T-cell (primary cell): ENCODE measurements at regions not wholly inside any gene's neighbourhood (a gene's known extent, or its start where the extent isn't known, plus 50 kb on each side); places are given as distances from the start of the nearest gene placed in this dataset.
"Not testable (repeated sequence)": the region's sequence is repeated elsewhere in the genome, so short reads cannot be mapped to it uniquely, and the experiment has no call there.

Experiments used
- ATAC-seq, 4 experiments: fragments of 200-7000 bp in 3 of 4; fragments of 150-1000 bp in 1 of 4; cut with Tn5 transposase; replicated peaks in 1 of 4; 1 replicate in 3 of 4; 2 replicates in 1 of 4; pipeline ENCODE4 v1.10.0; 2021; ENCODE audit warnings: moderate library complexity in 3 of 4, mild to moderate bottlenecking in 2 of 4, moderate number of reproducible peaks in 1 of 4
- CTCF ChIA-PET, 2 donors: fragments of 300-600 bp; sonication (Branson Sonifier 250); formaldehyde crosslinking; loops; one replicate each; lab custom pipeline; 2022; ENCODE audit warnings: antibody characterized with exemption in 2 of 2; lab: Charles Lee
- POLR2A ChIA-PET, 2 donors: fragments of 300-600 bp; sonication (Branson Sonifier 250); formaldehyde crosslinking; loops; one replicate each; lab custom pipeline; 2022; ENCODE audit warnings: antibody characterized with exemption in 2 of 2; lab: Charles Lee
- DNase-seq, 35 experiments: peaks; one replicate each; pipeline versions ENCODE4 v3.0.0 to v3.0.0-alpha.2; 2013 to 2023
- H3K27ac ChIP-seq: one replicate; pipeline ENCODE4 v1.5.1; 2013; ENCODE audit warnings: low read length
- H3K27me3 ChIP-seq, 2 experiments: replicated peaks in 1 of 2; 1 replicate in 1 of 2; 2 replicates in 1 of 2; pipeline versions ENCODE4 v1.6.1 to v1.7.0; 2013; ENCODE audit warnings: low read length in 1 of 2, mixed read lengths in 1 of 2; ENCODE audit not compliant: control insufficient read depth in 2 of 2, insufficient read depth in 2 of 2; ENCODE audit errors: extremely low read depth in 1 of 2
- H3K36me3 ChIP-seq, 2 donors: 1 replicate in 1 of 2; 2 replicates in 1 of 2; pipeline versions ENCODE4 v1.6.1 to v1.7.0; 2013; ENCODE audit warnings: low read length in 1 of 2; ENCODE audit not compliant: control insufficient read depth in 2 of 2, insufficient read depth in 1 of 2; ENCODE audit errors: extremely low read depth in 1 of 2
- H3K4me1 ChIP-seq, 2 experiments: 1 replicate in 1 of 2; 2 replicates in 1 of 2; pipeline versions ENCODE4 v1.6.1 to v1.7.0; 2013; ENCODE audit warnings: low read length in 2 of 2, mixed read lengths in 1 of 2; ENCODE audit not compliant: insufficient read depth in 2 of 2, control insufficient read depth in 1 of 2; ENCODE audit errors: extremely low read depth in 1 of 2
- H3K4me3 ChIP-seq, 2 donors: 1 replicate in 1 of 2; 2 replicates in 1 of 2; pipeline versions ENCODE4 v1.5.1 to v1.7.0; 2013; ENCODE audit warnings: mild to moderate bottlenecking in 2 of 2, low read length in 1 of 2, moderate library complexity in 1 of 2; ENCODE audit not compliant: control insufficient read depth in 1 of 2; ENCODE audit errors: extremely low read depth in 1 of 2
- H3K9me3 ChIP-seq: 2 replicates; pipeline ENCODE4 v1.7.0; 2013
- H3K27ac Mint-ChIP-seq, 2 donors: one replicate each; pipeline ENCODE4 v1.8.0; 2020 to 2021; ENCODE audit warnings: mild to moderate bottlenecking in 2 of 2, mixed read lengths in 2 of 2
- H3K27me3 Mint-ChIP-seq, 2 donors: one replicate each; pipeline ENCODE4 v1.8.0; 2021 to 2022; ENCODE audit warnings: mixed read lengths in 2 of 2
- H3K36me3 Mint-ChIP-seq: one replicate; pipeline ENCODE4 v1.8.0; 2021; ENCODE audit warnings: mixed read lengths
- H3K4me1 Mint-ChIP-seq, 3 donors: one replicate each; pipeline ENCODE4 v1.8.0; 2020 to 2022; ENCODE audit warnings: mixed read lengths in 3 of 3, mild to moderate bottlenecking in 1 of 3
- H3K4me3 Mint-ChIP-seq, 3 donors: one replicate each; pipeline ENCODE4 v1.8.0; 2020 to 2022; ENCODE audit warnings: mild to moderate bottlenecking in 3 of 3, mixed read lengths in 3 of 3, moderate library complexity in 3 of 3
- H3K9me3 Mint-ChIP-seq, 3 donors: one replicate each; pipeline ENCODE4 v1.8.0; 2020 to 2022; ENCODE audit warnings: mixed read lengths in 3 of 3
- whole genome bisulfite sequencing: methylation state at CpG from one replicate; pipeline ENCODE4 v1.1.5; 2013; ENCODE audit warnings: missing lambda C conversion rate; ENCODE audit not compliant: insufficient coverage; 5-methylcytosine and 5-hydroxymethylcytosine counted together

DNA sequence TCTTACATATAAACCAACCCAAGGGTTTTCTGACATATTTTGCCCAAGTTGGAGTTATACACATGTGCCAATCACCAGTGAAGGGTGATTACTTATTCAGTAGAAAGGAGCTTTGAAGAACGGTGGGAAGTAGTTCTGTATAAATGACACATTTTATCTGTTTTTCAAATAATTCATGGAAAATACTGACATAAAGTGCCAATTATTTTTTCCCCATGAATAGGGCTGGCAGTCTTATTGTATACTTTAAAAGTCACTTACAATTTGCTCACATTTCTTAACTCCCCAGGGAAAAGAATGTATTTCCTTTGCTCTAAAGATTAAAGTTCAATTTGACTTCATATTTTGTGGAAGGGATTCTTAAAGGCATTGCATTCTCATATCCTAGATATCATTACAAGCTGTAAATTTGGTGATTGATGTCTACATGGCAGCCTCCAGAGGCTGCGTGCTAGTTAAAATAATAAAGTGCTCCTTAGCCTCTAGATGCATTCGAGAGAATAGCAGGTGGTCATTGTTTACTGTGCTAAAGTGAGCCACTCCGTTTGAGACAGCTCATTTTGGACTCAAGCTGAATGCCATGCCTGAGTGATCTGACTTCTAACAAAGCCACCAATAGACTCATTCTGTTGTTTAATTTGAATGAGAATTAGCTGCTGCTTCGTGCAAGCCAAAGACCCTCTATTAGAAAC is 148.8 kb upstream of the NRP1 start:
- Histone ChIP-seq H3K4me1 (no peaks in the 10 kb centered on the region), H3K4me3 (no peak overlapping the region), H3K9me3 (no peaks in the 10 kb centered on the region), H3K27me3 (no peaks in the 10 kb centered on the region), H3K27ac (no peak overlapping the region), H3K36me3 (no peaks in the 10 kb centered on the region)
- ChIA-PET CTCF (no interaction called here), POLR2A (no interaction called here)
- no peaks in the 10 kb centered on the region for H3K27me3 Mint-ChIP-seq
- ATAC-seq (no peak), DNase-seq (no peak)
- no peak overlapping the region for H3K4me3 Mint-ChIP-seq
- no peaks in the 10 kb centered on the region for H3K9me3 Mint-ChIP-seq
- 80% methylated on average over 2 of the region's 5 CpGs for WGBS
- peaks cover 11 to 13% (median 12%) of the 10 kb centered on the region in 3 donors for H3K4me1 Mint-ChIP-seq
- H3K27ac Mint-ChIP-seq, result no peak overlapping the region
- no peaks in the 10 kb centered on the region for H3K36me3 Mint-ChIP-seq

DNA sequence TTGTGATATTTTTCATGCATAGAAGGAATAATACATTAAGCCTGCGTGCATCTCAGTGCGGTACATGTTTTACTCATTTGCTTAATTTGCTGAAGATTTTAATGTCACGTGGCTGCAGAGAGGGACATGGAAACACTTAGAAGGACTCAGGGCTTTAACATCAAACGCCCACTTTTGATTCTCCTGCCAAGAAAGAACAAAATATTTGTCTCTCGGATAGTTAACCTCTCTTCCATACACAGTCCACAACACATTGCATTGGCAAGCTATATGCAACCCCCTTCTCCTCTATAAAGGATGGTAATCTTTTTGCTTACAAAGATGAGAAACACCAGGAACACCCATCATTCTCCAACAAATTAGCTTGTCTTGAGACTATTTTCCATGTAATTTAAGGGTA is 148.0 kb upstream of the NRP1 start:
- 87% methylated on average over 3 of the region's 5 CpGs for WGBS
- no peaks in the 10 kb centered on the region for H3K4me1 ChIP-seq
- no peaks in the 10 kb centered on the region for H3K9me3 ChIP-seq
- H3K36me3 Mint-ChIP-seq, result no peaks in the 10 kb centered on the region
- H3K4me1 Mint-ChIP-seq, result peaks cover 11 to 13% (median 12%) of the 10 kb centered on the region in 3 donors
- H3K4me3 ChIP-seq, result no peak overlapping the region
- ChIA-PET POLR2A (no interaction called here), CTCF (interaction anchor here in 1 of 2 donors (0.6 kb wide), 1 partner anchor 158 kb away, joined by 3 read pairs; no protein-coding TSS in a partner anchor)
- no peaks in the 10 kb centered on the region for H3K36me3 ChIP-seq
- no peaks in the 10 kb centered on the region for H3K27me3 Mint-ChIP-seq
- H3K27ac Mint-ChIP-seq, result no peak overlapping the region
- ATAC-seq (no peak), DNase-seq (no peak)
- no peak overlapping the region for H3K4me3 Mint-ChIP-seq
- H3K27me3 ChIP-seq, result no peaks in the 10 kb centered on the region
- no peak overlapping the region for H3K27ac ChIP-seq
- H3K9me3 Mint-ChIP-seq, result no peaks in the 10 kb centered on the region

DNA sequence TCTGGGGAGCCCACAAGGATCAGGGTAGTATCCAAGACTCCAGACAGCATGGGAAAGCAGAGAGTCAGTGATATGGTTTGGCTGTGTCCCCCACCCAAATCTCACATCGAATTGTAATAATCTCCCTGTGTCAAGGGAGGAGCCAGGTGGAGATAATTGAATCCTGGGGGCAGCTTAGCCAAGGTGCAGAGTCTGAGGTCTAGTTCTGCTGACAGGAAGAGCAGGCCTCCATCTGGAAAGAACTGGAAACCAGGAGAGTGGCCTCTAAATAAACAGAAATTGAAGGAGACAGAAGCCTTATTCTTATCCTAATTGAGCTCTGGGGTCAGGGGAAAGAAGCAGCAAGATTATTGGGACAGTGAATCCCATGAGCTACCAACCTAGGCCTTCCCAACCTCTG is 146.7 kb upstream of the NRP1 start:
- POLR2A ChIA-PET, result interaction anchor here in 1 of 2 donors (0.6 kb wide), 1 partner anchor 127 kb away, joined by 3 read pairs; no protein-coding TSS in a partner anchor
- CTCF ChIA-PET, result no interaction called here
- DNase-seq (no peak), ATAC-seq (no peak)
- Mint-ChIP-seq H3K4me3 (no peak overlapping the region), H3K9me3 (no peaks in the 10 kb centered on the region), H3K4me1 (peaks cover under 1 to 3% (median 1%) of the 10 kb centered on the region in 3 donors), H3K27ac (no peak overlapping the region), H3K27me3 (peaks cover 6 to 8% of the 10 kb centered on the region in 2 donors), H3K36me3 (no peaks in the 10 kb centered on the region)
- H3K4me1 ChIP-seq, result no peaks in the 10 kb centered on the region
- H3K9me3 ChIP-seq, result no peaks in the 10 kb centered on the region
- H3K4me3 ChIP-seq, result no peak overlapping the region
- H3K27me3 ChIP-seq, result no peaks in the 10 kb centered on the region
- WGBS, result no CpG with 5 or more reads among the region's 1 CpG
- no peak overlapping the region for H3K27ac ChIP-seq
- no peaks in the 10 kb centered on the region for H3K36me3 ChIP-seq

DNA sequence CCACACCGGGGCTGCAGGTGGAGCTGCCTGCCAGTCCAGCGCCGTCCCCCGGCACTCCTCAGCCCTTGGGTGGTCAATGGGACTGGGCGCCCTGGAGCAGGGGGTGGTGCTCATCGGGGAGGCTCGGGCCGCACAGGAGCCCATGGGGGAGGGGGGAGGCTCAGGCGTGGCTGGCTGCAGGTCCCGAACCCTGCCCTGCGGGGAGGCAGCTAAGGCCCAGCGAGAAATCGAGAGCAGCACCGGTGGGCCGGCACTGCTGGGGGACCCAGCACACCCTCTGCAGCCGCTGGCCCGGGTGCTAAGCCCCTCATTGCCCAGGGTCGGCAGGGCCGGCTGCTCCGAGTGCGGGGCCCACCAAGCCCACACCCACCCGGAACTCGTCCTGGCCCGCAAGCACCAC is 145.9 kb upstream of the NRP1 start:
- WGBS, result 88% methylated on average over 15 of the region's 24 CpGs
- H3K4me3 Mint-ChIP-seq, H3K36me3 ChIP-seq, DNase-seq, H3K36me3 Mint-ChIP-seq, H3K4me1 Mint-ChIP-seq, H3K27ac Mint-ChIP-seq, H3K9me3 Mint-ChIP-seq, H3K4me1 ChIP-seq, POLR2A ChIA-PET, H3K27ac ChIP-seq, H3K4me3 ChIP-seq, H3K27me3 ChIP-seq, H3K9me3 ChIP-seq, ATAC-seq, H3K27me3 Mint-ChIP-seq, CTCF ChIA-PET: not testable (repeated sequence)

DNA sequence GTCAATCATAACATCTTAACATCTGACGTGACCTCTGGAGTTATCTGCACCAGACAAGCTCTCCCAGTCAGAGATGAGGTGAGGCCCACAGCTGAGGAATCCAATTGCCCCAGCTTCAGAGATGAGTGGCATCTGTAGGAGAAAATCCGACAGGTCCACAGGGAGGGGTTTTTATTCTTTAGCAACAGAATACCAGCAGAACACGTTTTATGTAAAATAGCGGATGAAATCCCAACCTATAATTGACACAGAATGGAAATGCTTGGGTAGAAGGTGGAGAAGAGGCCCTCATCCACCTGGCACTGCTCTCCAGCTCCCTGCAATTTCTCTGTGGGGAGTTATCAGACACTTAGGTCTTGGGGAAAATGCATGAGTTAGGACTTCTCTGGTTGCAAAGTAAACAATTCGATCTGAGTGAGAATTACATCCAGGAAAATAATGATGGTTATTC is 144.2 kb upstream of the NRP1 start:
- Mint-ChIP-seq H3K4me1 (no peaks in the 10 kb centered on the region), H3K27ac (no peak overlapping the region), H3K4me3 (no peak overlapping the region), H3K27me3 (peaks cover 8 to 20% of the 10 kb centered on the region in 2 donors), H3K9me3 (no peaks in the 10 kb centered on the region), H3K36me3 (no peaks in the 10 kb centered on the region)
- Histone ChIP-seq H3K36me3 (no peaks in the 10 kb centered on the region), H3K27ac (no peak overlapping the region), H3K4me1 (no peaks in the 10 kb centered on the region), H3K4me3 (no peak overlapping the region), H3K27me3 (no peaks in the 10 kb centered on the region), H3K9me3 (no peaks in the 10 kb centered on the region)
- POLR2A ChIA-PET, result no interaction called here
- DNase-seq (no peak), ATAC-seq (no peak)
- no CpG with 5 or more reads among the region's 5 CpGs for WGBS
- CTCF ChIA-PET, result no interaction called here

DNA sequence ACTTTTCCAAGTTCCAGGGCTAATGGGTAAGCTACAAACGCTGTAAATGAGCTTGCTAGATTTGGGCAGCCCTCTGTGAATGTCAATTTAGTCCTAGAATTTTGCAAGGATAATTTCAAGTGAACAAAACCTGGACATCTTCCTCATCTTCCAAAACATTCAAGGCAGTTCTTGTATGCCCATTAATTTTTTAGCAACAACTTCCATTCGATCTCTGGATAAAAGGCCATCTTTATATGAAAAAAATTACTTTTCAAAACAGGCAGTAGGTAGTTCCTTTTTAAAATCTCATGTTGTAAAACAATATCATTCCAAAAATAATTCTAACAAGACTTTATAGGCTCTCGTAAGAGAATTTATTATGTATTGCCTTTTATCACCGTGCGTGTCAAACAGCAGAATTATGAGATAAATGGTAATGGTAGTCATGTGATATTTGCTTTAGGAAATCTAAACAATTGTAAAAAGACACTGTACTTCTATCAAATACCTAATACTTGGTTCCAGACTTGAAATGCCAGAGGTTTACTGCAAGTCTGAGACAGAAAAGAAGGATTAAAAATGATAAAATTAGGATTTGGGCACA is 143.7 kb upstream of the NRP1 start:
- Mint-ChIP-seq H3K9me3 (no peaks in the 10 kb centered on the region), H3K27ac (no peak overlapping the region), H3K27me3 (peaks cover 10 to 21% of the 10 kb centered on the region in 2 donors), H3K4me3 (no peak overlapping the region), H3K36me3 (no peaks in the 10 kb centered on the region), H3K4me1 (no peaks in the 10 kb centered on the region)
- POLR2A ChIA-PET, result no interaction called here
- CTCF ChIA-PET, result no interaction called here
- Histone ChIP-seq H3K36me3 (no peaks in the 10 kb centered on the region), H3K4me3 (no peak overlapping the region), H3K27ac (no peak overlapping the region), H3K4me1 (no peaks in the 10 kb centered on the region), H3K9me3 (no peaks in the 10 kb centered on the region), H3K27me3 (no peaks in the 10 kb centered on the region)
- ATAC-seq (no peak), DNase-seq (no peak)
- WGBS, result no CpG with 5 or more reads among the region's 5 CpGs
